Cardiac septum (tissue), 1 donor: ENCODE measurements at regions not wholly inside any gene's neighbourhood (a gene's known extent, or its start where the extent isn't known, plus 50 kb on each side); places are given as distances from the start of the nearest gene placed in this dataset.

Source experiments
- DNase-seq: peaks from one replicate; pipeline ENCODE4 v3.0.0-alpha.2; 2020; ENCODE audit warnings: low spot score
- intact Hi-C: fragments of 100-400 bp; cut with DNase I; formaldehyde crosslinking; loops from one replicate; pipeline ENCODE4 v1.14.0; 2022
- donor health status: DM: no; HTN: no; CAD: no.

DNA sequence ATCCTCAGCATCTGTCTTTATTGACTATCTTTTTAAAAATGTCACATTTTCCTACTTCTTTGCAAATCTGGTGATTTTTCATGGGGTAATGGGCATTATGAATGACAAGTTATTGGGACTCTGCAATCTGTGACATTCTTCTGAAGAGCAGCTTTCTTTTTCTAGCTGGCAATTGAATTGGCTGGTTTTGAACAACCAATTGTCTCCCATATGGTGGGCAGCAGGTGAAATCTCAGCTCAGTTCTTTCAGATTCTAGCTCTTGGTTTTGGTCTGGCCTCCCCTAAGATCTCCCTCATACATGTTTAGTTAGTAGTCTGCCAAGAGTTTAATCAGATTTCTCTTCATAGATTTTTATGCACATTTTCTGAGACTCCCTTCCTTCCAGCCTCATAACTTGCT lies 107.9 kb upstream of the EPB41L3 start:
- intact Hi-C loops = no loop called here
- no peak for DNase-seq

DNA sequence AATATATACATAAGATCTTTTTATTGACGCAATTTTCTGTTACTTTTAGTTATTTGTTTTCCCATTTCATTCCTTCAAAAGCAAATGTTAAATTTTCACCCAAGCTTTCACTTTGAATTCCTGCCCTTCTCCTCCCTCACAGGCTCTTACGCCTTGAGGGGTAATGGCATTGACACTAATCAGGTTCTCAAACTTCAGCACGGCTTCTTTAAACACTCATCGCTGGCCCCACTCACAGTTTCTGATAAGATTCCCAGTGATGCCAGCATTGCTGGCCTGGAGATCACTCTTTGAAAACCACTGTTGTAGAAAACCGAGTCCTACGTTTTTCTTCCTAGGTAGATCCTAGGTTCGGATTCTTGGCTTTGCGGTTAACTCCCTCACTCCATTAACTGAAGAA lies 105.6 kb upstream of the EPB41L3 start:
- no peak for DNase-seq
- intact Hi-C loops = no loop called here

DNA sequence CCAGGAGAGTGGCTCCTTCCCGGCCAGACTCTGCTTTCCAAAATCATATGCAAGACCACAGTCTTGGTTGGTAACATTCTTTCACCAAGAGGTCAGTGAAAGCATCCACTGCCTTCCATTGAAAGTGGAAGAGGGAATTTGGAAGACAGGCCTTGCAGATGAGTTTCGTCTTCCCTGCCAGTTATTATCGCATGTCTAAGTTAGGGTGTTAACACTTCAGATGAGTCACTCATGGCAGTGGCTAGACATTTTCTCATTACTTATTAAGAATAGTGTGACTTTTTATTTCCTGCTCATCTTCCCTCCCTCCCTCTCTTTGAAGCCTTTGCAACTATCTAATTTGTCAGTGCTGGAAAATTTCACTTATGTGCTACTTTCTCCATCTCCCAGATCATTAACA lies 102.9 kb upstream of the EPB41L3 start:
- no peak for DNase-seq
- intact Hi-C loops = no loop called here

- no peak for DNase-seq
- intact Hi-C loops = no loop called here
These were observed 99.5 kb upstream of the EPB41L3 start for GRCh38 chr18:5643288-5643687.

GRCh38 chr18:5640939-5641338 lies 97.1 kb upstream of the EPB41L3 start:
- no peak for DNase-seq
- intact Hi-C loops = no loop called here

- intact Hi-C loops = no loop called here
- DNase-seq = no peak
These were observed 95.3 kb upstream of the EPB41L3 start for GRCh38 chr18:5639131-5639530.

GRCh38 chr18:5632041-5632440 lies 88.2 kb upstream of the EPB41L3 start:
- intact Hi-C loops = no loop called here
- DNase-seq = no peak

DNA sequence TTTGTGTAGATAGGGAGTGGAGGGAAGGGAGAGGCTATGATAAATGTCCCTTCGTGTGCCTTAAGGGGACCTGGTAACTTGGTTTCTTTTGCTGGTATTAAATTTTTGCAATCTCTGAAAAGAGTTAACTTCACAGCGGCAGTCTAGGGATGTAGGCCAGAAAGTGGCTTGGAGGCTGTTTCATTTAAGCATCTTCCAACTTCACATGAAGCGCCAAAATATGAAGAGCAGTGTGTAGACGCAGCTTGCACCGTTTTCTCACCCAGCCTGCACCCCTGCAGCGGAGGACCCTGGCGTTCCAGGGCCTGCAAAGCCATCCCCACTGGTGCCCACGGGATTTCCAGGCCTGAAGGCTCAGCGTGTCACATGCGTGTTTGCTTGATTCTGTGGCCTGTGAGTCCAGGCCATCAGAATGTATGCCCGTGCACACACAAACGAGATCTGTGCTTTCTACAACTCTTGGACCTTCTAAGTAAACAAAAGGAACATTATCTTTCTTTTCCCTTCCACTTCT lies 87.2 kb upstream of the EPB41L3 start:
- intact Hi-C loops = no loop called here
- DNase-seq = no peak

- intact Hi-C loops = no loop called here
- DNase-seq = peak; percentile 79
These were observed 86.5 kb upstream of the EPB41L3 start for GRCh38 chr18:5630057-5630899.

GRCh38 chr18:5628512-5629255 lies 84.9 kb upstream of the EPB41L3 start:
- DNase-seq = peak; percentile 78
- intact Hi-C loops = no loop called here

- DNase-seq = no peak
- intact Hi-C loops = no loop called here
These were observed 84.1 kb upstream of the EPB41L3 start for GRCh38 chr18:5627776-5628511.

DNA sequence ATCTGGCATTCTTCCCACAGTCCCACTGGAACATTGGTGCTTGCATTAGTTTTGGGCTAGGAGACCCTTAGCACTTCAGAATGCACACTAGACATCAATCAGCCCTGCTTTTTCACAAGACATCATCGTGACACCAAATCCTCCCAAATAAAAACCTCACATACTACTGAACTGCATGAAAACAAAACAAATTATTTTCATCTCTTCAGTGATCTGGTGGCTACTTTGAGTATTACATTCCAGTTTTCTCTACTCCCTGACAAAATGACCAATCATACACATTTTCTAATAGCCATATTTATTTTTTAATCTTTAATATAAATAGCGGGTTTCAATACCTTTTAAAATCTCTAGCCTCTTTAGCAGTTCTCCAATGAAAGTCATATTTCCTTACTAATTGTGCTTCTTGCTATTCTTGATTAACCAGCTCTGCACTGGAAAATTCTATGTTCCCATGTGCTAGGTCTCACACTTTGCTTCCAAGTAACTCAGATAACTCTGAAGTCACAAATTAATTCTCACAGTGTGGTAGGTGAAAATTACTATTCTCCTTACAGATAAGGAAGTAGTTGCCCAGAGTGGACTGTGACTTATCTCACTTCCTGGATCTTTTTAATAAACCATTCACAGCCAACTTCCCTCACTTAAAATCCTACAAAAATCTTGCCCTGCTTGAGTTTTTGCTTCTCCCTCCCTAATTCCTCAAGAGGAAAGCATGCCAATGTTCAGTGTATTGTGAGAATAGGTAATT lies 82.5 kb upstream of the EPB41L3 start:
- DNase-seq = no peak
- intact Hi-C loops = no loop called here

- DNase-seq = no peak
- intact Hi-C loops = no loop called here
These were observed 81.3 kb upstream of the EPB41L3 start for GRCh38 chr18:5625076-5625475.

DNA sequence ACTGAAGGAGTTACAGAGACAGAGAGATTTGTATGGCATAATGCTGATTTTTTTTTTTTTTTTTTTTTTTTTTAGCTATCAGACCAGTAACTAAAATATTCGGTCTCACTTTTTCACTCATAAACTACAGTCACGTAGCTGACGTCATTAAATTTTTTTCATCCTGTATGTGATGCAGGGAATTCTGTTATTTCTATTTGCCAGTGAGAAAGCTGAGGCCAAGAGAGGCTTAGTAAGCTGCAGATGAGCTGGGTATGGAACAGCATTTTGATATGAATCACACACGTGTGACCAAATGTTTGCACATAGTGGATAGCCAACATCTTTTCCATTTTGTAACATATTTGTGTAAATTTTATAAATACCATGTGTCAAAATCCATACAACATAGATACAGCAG lies 79.1 kb upstream of the EPB41L3 start:
- intact Hi-C loops = no loop called here
- no peak for DNase-seq

- intact Hi-C loops = no loop called here
- DNase-seq = no peak
These were observed 76.5 kb upstream of the EPB41L3 start for GRCh38 chr18:5620289-5620688.

GRCh38 chr18:5619376-5619775 lies 75.6 kb upstream of the EPB41L3 start:
- DNase-seq = no peak
- intact Hi-C loops = no loop called here

GRCh38 chr18:5618047-5618688 lies 74.4 kb upstream of the EPB41L3 start:
- intact Hi-C loops = no loop called here
- no peak for DNase-seq

GRCh38 chr18:5611221-5611620 lies 67.4 kb upstream of the EPB41L3 start:
- intact Hi-C loops = no loop called here
- no peak for DNase-seq

DNA sequence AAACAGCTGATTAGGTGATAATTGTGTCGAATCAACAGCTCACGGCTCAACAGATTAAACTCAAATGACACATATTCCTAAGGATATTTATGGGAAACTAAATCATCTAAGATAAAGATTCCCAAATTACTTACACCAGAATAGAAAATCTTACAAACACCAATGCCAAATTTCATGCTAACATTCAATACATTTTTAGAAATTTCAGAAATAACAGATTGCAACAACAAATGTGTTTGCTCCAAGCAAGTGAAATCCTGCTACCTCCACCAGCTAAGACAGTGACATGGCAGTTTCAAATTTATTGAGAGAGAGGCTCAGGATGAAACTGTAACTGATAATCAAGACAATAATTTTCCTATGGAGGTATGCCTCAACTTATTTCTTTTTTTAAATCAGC lies 65.0 kb upstream of the EPB41L3 start:
- DNase-seq = no peak
- intact Hi-C loops = no loop called here
